ENCODE measurements at regions not wholly inside any gene's neighbourhood (a gene's known extent, or its start where the extent isn't known, plus 50 kb on each side); places are given as distances from the start of the nearest gene placed in this dataset.

DNA sequence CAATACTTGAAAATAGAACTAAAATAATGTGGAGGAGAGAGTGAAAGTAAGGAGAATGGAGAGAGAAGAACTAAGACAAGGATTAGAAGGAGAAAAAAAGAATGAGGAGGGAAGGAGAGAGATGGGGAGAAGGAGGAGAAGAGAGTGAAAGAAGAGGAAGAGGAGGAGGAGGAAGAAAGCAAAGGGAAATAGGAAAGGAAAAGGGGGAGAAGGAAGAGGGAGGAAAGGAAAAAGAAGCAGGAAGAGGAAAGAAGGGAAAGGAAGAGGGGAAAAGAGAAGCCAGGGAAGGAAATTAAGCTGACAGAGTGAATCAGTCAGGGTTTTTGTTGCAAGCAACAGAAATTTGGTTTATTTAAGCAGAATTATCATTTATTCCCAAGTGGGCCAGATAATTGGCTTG, 241.7 kb upstream of the P2RY1 start (continued):
- TF ChIP-seq, protein P1, sequence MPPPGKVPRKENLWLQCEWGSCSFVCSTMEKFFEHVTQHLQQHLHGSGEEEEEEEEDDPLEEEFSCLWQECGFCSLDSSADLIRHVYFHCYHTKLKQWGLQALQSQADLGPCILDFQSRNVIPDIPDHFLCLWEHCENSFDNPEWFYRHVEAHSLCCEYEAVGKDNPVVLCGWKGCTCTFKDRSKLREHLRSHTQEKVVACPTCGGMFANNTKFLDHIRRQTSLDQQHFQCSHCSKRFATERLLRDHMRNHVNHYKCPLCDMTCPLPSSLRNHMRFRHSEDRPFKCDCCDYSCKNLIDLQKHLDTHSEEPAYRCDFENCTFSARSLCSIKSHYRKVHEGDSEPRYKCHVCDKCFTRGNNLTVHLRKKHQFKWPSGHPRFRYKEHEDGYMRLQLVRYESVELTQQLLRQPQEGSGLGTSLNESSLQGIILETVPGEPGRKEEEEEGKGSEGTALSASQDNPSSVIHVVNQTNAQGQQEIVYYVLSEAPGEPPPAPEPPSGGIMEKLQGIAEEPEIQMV (tag; conservative IDR thresholded peaks at IDR 0.05; ENCODE audit: low read depth): 0 out of 2 replicates have a peak, but pooled peaks have one; percentile 33
- no peak for TF ChIP-seq ZNF134 (CRISPR knock-in tag; conservative IDR thresholded peaks at IDR 0.05)

DNA sequence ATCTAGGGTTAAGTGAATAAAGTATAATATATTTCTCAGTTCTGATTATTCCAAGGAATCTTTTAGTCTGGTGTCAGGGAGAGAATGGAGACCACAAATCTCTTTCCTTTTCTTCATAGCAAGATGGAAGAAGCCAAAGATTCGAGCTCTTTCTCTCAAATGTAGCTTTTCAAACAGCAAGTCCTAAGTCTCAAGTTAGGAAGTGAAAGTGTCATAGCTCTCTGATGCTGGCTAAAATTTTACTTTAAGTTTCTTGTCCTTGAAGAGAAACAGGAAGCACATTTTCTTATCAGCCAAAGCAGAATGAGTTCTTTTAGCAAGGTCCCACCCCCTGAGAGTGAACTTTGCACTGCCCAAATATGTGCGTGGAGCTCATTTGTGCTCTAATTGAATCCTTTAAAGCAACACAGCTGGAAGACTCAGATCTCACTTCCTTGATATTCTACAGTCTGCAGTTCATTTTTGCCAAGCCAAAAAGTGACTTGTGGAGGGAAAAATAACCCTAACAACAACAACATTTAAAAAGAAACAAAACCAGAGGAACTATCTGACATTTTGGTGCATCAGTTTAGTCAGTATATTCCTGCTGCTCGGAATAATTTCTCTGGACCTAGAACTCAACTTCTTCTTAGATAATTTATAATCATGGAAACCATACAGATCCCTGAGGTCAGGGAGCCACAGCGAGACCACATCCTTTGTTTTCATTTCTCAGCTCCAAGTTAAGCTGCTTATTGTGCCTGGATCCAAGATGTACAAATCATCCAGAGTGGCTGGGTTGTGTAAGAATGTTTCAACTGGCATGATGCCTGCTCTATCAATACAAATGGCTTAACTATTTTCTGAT, 238.7 kb upstream of the P2RY1 start:
- Histone ChIP-seq H3K9me3 (replicated peaks; ENCODE audit: control insufficient read depth, insufficient read depth, low read depth, low read length) (peaks cover 6% of the 10 kb centered on the region; the same call in 1 of the 2 replicates), H3K27me3 (ENCODE audit: control insufficient read depth in 2 of 2, insufficient read depth in 2 of 2, low read length in 2 of 2) (no peaks in the 10 kb centered on the region), H3K27ac (ENCODE audit: extremely low read depth, low read depth, low read length) (peak overlapping the region; percentile 95), H3K79me2 (ENCODE audit: control insufficient read depth, insufficient read depth, low read length) (no peaks in the 10 kb centered on the region), H3K4me3 (no peak overlapping the region), H3K9ac (ENCODE audit: insufficient read depth in 1 of 2, low read depth in 2 of 2, low read length in 2 of 2) (peak overlapping the region in 1 of 2 experiments; percentile 69; a peak in 2 of 4 replicates), H3K4me2 (ENCODE audit: insufficient read depth, low read length) (peak overlapping the region; percentile 60), H3K9me1 (ENCODE audit: control insufficient read depth, insufficient read depth, low read length) (no peaks in the 10 kb centered on the region), H3K4me1 (replicated peaks in 1 of 2; ENCODE audit: control insufficient read depth in 2 of 2, insufficient read depth in 2 of 2, low read length in 2 of 2) (peaks cover 13 to 37% of the 10 kb centered on the region in 2 experiments), H3K36me3 (ENCODE audit: control insufficient read depth, insufficient read depth, low read length) (no peaks in the 10 kb centered on the region), H4K20me1 (replicated peaks; ENCODE audit: control insufficient read depth, insufficient read depth, low read length) (no peaks in the 10 kb centered on the region), H2AFZ (ENCODE audit: low read depth, low read length) (peak overlapping the region; percentile 88)
- intact Hi-C loops (cut with micrococcal nuclease): no loop called here
- peak; percentile 95 for ATAC-seq
- peak; percentile 92 for FAIRE-seq
- no TSS peak for BruUV-seq (replicated peaks)
- in situ Hi-C loops (cut with MboI): no loop called here
- peak; percentile 72 to 94 (median 78) for DNase-seq (ENCODE audit: extremely low read depth in 1 of 4, low spot score in 3 of 4)
- POLR2A ChIA-PET: interaction anchor here (0.8 to 1.6 kb wide), 7 partner anchors 9 to 210 kb away, joined by 3 to 8 read pairs (median 4); no protein-coding TSS in a partner anchor
- CTCF ChIA-PET (ENCODE audit: low intra/inter-chr PET ratio): interaction anchor here (0.7 kb wide), 1 partner anchor 380 kb away, joined by 3 read pairs; no protein-coding TSS in a partner anchor
- 5% methylated on average over 4 of the region's 4 CpGs for WGBS (ENCODE audit: insufficient coverage, low coverage, missing lambda C conversion rate)
- TF ChIP-seq MEF2D (tag; conservative IDR thresholded peaks at IDR 0.05; ENCODE audit: low read depth): no peak
- TF ChIP-seq, protein P2, sequence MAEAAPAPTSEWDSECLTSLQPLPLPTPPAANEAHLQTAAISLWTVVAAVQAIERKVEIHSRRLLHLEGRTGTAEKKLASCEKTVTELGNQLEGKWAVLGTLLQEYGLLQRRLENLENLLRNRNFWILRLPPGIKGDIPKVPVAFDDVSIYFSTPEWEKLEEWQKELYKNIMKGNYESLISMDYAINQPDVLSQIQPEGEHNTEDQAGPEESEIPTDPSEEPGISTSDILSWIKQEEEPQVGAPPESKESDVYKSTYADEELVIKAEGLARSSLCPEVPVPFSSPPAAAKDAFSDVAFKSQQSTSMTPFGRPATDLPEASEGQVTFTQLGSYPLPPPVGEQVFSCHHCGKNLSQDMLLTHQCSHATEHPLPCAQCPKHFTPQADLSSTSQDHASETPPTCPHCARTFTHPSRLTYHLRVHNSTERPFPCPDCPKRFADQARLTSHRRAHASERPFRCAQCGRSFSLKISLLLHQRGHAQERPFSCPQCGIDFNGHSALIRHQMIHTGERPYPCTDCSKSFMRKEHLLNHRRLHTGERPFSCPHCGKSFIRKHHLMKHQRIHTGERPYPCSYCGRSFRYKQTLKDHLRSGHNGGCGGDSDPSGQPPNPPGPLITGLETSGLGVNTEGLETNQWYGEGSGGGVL (CRISPR knock-in tag; IDR thresholded peaks at IDR 0.05): no peak
- no peak for TF ChIP-seq MAZ (CRISPR knock-in tag; conservative IDR thresholded peaks at IDR 0.05 in 1 of 2, IDR thresholded peaks at IDR 0.05 in 1 of 2)
- TF ChIP-seq MXI1 (IDR thresholded peaks at IDR 0.05; ENCODE audit: low read depth, low read length): no peak
- no peak for TF ChIP-seq TGIF2 (CRISPR knock-in tag; IDR thresholded peaks at IDR 0.05)
- TF ChIP-seq BRD4 (IDR thresholded peaks at IDR 0.05): peak; percentile 86
- no peak for TF ChIP-seq ZBTB8A (IDR thresholded peaks at IDR 0.05; ENCODE audit: partially characterized antibody)
- no peak for TF ChIP-seq ZNF354B (CRISPR knock-in tag; IDR thresholded peaks at IDR 0.05)
- TF ChIP-seq, protein P3, sequence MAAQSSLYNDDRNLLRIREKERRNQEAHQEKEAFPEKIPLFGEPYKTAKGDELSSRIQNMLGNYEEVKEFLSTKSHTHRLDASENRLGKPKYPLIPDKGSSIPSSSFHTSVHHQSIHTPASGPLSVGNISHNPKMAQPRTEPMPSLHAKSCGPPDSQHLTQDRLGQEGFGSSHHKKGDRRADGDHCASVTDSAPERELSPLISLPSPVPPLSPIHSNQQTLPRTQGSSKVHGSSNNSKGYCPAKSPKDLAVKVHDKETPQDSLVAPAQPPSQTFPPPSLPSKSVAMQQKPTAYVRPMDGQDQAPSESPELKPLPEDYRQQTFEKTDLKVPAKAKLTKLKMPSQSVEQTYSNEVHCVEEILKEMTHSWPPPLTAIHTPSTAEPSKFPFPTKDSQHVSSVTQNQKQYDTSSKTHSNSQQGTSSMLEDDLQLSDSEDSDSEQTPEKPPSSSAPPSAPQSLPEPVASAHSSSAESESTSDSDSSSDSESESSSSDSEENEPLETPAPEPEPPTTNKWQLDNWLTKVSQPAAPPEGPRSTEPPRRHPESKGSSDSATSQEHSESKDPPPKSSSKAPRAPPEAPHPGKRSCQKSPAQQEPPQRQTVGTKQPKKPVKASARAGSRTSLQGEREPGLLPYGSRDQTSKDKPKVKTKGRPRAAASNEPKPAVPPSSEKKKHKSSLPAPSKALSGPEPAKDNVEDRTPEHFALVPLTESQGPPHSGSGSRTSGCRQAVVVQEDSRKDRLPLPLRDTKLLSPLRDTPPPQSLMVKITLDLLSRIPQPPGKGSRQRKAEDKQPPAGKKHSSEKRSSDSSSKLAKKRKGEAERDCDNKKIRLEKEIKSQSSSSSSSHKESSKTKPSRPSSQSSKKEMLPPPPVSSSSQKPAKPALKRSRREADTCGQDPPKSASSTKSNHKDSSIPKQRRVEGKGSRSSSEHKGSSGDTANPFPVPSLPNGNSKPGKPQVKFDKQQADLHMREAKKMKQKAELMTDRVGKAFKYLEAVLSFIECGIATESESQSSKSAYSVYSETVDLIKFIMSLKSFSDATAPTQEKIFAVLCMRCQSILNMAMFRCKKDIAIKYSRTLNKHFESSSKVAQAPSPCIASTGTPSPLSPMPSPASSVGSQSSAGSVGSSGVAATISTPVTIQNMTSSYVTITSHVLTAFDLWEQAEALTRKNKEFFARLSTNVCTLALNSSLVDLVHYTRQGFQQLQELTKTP (IDR thresholded peaks at IDR 0.05; ENCODE audit: low read depth in 1 of 2, partially characterized antibody in 2 of 2): no peak

Data from K562 (cell line).